ENCODE measurements at regions not wholly inside any gene's neighbourhood (a gene's known extent, or its start where the extent isn't known, plus 50 kb on each side); places are given as distances from the start of the nearest gene placed in this dataset.

DNA sequence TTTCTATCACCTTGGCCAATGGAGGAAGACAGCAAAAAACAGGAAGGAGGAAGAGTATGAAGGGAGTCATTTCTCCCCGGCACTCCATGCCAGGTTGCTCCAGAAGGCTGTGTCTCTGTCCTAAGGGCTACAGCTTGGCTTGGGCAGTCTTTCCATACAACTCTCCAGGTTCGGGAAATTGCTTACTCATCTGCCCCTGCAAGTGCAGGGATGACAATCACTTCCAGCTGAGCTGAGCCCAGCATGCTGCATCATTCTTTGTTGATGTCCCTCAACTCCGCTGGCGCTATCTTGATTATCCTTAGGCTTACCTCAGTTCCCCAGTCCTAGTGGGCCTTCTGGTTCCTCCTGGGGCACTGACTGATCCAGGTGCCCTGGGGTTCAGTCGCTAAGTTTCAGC is 86.9 kb upstream of the COPS8 start:
- ATAC-seq (no peak), DNase-seq (ENCODE audit: low spot score) (no peak)
- Mint-ChIP-seq H3K27ac (no peak overlapping the region), H3K36me3 (peaks cover 27% of the 10 kb centered on the region), H3K4me1 (peaks cover 48% of the 10 kb centered on the region), H3K27me3 (ENCODE audit: low read depth) (0 out of 2 replicates have a peak, but pooled peaks cover 5% of the 10 kb centered on the region), H3K4me3 (no peak overlapping the region), H3K9me3 (peaks cover 27% of the 10 kb centered on the region)
- TF ChIP-seq NR1H2 (CRISPR knock-in tag; IDR thresholded peaks at IDR 0.05) (no peak), MYBL2 (CRISPR knock-in tag; IDR thresholded peaks at IDR 0.05) (no peak), FOXJ3 (CRISPR knock-in tag; IDR thresholded peaks at IDR 0.05; ENCODE audit: borderline replicate concordance) (no peak), ZNF423 (CRISPR knock-in tag; IDR thresholded peaks at IDR 0.05) (peak; percentile 20; the same call in 1 of the 2 replicates), GRHL2 (CRISPR knock-in tag; IDR thresholded peaks at IDR 0.05; ENCODE audit: insufficient replicate concordance, severe bottlenecking) (no peak), ELF4 (CRISPR knock-in tag; IDR thresholded peaks at IDR 0.05; ENCODE audit: low read depth) (no peak), GABPB1 (CRISPR knock-in tag; IDR thresholded peaks at IDR 0.05) (no peak), NFE2L1 (CRISPR knock-in tag; IDR thresholded peaks at IDR 0.05) (0 out of 2 replicates have a peak, but pooled peaks have one; percentile 32), ZNF671 (CRISPR knock-in tag; IDR thresholded peaks at IDR 0.05) (no peak)
- TF ChIP-seq, protein P1, sequence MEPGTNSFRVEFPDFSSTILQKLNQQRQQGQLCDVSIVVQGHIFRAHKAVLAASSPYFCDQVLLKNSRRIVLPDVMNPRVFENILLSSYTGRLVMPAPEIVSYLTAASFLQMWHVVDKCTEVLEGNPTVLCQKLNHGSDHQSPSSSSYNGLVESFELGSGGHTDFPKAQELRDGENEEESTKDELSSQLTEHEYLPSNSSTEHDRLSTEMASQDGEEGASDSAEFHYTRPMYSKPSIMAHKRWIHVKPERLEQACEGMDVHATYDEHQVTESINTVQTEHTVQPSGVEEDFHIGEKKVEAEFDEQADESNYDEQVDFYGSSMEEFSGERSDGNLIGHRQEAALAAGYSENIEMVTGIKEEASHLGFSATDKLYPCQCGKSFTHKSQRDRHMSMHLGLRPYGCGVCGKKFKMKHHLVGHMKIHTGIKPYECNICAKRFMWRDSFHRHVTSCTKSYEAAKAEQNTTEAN (CRISPR knock-in tag; IDR thresholded peaks at IDR 0.05), result no peak
- TF ChIP-seq, protein P2, sequence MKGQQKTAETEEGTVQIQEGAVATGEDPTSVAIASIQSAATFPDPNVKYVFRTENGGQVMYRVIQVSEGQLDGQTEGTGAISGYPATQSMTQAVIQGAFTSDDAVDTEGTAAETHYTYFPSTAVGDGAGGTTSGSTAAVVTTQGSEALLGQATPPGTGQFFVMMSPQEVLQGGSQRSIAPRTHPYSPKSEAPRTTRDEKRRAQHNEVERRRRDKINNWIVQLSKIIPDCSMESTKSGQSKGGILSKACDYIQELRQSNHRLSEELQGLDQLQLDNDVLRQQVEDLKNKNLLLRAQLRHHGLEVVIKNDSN (CRISPR knock-in tag; IDR thresholded peaks at IDR 0.05), result no peak
- TF ChIP-seq, protein P3, sequence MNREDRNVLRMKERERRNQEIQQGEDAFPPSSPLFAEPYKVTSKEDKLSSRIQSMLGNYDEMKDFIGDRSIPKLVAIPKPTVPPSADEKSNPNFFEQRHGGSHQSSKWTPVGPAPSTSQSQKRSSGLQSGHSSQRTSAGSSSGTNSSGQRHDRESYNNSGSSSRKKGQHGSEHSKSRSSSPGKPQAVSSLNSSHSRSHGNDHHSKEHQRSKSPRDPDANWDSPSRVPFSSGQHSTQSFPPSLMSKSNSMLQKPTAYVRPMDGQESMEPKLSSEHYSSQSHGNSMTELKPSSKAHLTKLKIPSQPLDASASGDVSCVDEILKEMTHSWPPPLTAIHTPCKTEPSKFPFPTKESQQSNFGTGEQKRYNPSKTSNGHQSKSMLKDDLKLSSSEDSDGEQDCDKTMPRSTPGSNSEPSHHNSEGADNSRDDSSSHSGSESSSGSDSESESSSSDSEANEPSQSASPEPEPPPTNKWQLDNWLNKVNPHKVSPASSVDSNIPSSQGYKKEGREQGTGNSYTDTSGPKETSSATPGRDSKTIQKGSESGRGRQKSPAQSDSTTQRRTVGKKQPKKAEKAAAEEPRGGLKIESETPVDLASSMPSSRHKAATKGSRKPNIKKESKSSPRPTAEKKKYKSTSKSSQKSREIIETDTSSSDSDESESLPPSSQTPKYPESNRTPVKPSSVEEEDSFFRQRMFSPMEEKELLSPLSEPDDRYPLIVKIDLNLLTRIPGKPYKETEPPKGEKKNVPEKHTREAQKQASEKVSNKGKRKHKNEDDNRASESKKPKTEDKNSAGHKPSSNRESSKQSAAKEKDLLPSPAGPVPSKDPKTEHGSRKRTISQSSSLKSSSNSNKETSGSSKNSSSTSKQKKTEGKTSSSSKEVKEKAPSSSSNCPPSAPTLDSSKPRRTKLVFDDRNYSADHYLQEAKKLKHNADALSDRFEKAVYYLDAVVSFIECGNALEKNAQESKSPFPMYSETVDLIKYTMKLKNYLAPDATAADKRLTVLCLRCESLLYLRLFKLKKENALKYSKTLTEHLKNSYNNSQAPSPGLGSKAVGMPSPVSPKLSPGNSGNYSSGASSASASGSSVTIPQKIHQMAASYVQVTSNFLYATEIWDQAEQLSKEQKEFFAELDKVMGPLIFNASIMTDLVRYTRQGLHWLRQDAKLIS (CRISPR knock-in tag; IDR thresholded peaks at IDR 0.05; ENCODE audit: borderline replicate concordance), result no peak
- TF ChIP-seq, protein P4, sequence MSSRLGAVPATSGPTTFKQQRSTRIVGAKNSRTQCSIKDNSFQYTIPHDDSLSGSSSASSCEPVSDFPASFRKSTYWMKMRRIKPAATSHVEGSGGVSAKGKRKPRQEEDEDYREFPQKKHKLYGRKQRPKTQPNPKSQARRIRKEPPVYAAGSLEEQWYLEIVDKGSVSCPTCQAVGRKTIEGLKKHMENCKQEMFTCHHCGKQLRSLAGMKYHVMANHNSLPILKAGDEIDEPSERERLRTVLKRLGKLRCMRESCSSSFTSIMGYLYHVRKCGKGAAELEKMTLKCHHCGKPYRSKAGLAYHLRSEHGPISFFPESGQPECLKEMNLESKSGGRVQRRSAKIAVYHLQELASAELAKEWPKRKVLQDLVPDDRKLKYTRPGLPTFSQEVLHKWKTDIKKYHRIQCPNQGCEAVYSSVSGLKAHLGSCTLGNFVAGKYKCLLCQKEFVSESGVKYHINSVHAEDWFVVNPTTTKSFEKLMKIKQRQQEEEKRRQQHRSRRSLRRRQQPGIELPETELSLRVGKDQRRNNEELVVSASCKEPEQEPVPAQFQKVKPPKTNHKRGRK (CRISPR knock-in tag; IDR thresholded peaks at IDR 0.05; ENCODE audit: borderline replicate concordance), result no peak
- CTCF ChIA-PET, result no interaction called here
- POLR2A ChIA-PET, result no interaction called here

DNA sequence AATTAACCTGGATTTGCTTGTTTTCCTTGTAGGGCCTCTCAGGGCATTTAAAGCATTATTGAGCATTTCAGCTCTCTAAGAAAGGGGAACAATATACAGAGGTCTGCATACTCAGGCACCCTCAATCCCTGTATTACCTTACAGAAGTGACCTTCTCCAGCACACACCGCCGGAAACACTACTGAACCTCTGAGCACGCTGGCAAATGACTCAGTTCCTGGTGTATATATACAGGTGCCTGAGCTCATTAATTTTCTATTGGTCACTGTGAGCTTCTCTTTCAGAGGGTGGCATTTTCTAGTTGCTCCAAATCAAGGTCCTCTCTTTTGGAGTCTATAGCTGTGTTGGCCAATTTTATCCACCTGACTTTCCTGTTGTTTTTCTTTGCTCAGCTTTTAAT is 85.2 kb upstream of the COPS8 start:
- peaks cover 35% of the 10 kb centered on the region for H3K4me1 Mint-ChIP-seq
- peaks cover 27% of the 10 kb centered on the region for H3K9me3 Mint-ChIP-seq
- POLR2A ChIA-PET, result no interaction called here
- TF ChIP-seq, protein P5, sequence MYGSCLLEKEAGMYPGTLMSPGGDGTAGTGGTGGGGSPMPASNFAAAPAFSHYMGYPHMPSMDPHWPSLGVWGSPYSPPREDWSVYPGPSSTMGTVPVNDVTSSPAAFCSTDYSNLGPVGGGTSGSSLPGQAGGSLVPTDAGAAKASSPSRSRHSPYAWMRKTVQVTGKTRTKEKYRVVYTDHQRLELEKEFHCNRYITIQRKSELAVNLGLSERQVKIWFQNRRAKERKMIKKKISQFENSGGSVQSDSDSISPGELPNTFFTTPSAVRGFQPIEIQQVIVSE (CRISPR knock-in tag; IDR thresholded peaks at IDR 0.05; ENCODE audit: borderline replicate concordance), result no peak
- TF ChIP-seq ZBTB21 (CRISPR knock-in tag; IDR thresholded peaks at IDR 0.05; ENCODE audit: borderline replicate concordance), result no peak
- no peak for TF ChIP-seq ETV6 (CRISPR knock-in tag; IDR thresholded peaks at IDR 0.05)
- TF ChIP-seq ZNF121 (CRISPR knock-in tag; IDR thresholded peaks at IDR 0.05), result no peak
- TF ChIP-seq, protein P6, sequence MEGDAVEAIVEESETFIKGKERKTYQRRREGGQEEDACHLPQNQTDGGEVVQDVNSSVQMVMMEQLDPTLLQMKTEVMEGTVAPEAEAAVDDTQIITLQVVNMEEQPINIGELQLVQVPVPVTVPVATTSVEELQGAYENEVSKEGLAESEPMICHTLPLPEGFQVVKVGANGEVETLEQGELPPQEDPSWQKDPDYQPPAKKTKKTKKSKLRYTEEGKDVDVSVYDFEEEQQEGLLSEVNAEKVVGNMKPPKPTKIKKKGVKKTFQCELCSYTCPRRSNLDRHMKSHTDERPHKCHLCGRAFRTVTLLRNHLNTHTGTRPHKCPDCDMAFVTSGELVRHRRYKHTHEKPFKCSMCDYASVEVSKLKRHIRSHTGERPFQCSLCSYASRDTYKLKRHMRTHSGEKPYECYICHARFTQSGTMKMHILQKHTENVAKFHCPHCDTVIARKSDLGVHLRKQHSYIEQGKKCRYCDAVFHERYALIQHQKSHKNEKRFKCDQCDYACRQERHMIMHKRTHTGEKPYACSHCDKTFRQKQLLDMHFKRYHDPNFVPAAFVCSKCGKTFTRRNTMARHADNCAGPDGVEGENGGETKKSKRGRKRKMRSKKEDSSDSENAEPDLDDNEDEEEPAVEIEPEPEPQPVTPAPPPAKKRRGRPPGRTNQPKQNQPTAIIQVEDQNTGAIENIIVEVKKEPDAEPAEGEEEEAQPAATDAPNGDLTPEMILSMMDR (IDR thresholded peaks at IDR 0.05), result no peak
- TF ChIP-seq, protein P7, sequence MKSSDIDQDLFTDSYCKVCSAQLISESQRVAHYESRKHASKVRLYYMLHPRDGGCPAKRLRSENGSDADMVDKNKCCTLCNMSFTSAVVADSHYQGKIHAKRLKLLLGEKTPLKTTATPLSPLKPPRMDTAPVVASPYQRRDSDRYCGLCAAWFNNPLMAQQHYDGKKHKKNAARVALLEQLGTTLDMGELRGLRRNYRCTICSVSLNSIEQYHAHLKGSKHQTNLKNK (CRISPR knock-in tag; IDR thresholded peaks at IDR 0.05), result no peak
- TF ChIP-seq GABPB1 (CRISPR knock-in tag; IDR thresholded peaks at IDR 0.05), result no peak
- no peak for TF ChIP-seq NR3C1 (CRISPR knock-in tag; conservative IDR thresholded peaks at IDR 0.05; ENCODE audit: low read depth)
- TF ChIP-seq TEAD1 (CRISPR knock-in tag; IDR thresholded peaks at IDR 0.05), result no peak
- TF ChIP-seq, protein P8, sequence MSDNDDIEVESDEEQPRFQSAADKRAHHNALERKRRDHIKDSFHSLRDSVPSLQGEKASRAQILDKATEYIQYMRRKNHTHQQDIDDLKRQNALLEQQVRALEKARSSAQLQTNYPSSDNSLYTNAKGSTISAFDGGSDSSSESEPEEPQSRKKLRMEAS (CRISPR knock-in tag; IDR thresholded peaks at IDR 0.05), result no peak
- no peak for TF ChIP-seq GTF2I (CRISPR knock-in tag; conservative IDR thresholded peaks at IDR 0.05)

More for the DNA sequence above, 85.2 kb upstream of the COPS8 start:
- no peak overlapping the region for H3K4me3 Mint-ChIP-seq
- 0 out of 2 replicates have a peak, but pooled peaks cover 5% of the 10 kb centered on the region for H3K27me3 Mint-ChIP-seq (ENCODE audit: low read depth)
- peaks cover 27% of the 10 kb centered on the region for H3K36me3 Mint-ChIP-seq
- CTCF ChIA-PET, result no interaction called here
- no peak for ATAC-seq
- no peak for DNase-seq (ENCODE audit: low spot score)
- no peak overlapping the region for H3K27ac Mint-ChIP-seq
